ENCODE measurements at regions not wholly inside any gene's neighbourhood (a gene's known extent, or its start where the extent isn't known, plus 50 kb on each side); places are given as distances from the start of the nearest gene placed in this dataset.

- Mint-ChIP-seq H3K4me1 (no peaks in the 10 kb centered on the region), H3K36me3 (ENCODE audit: low read depth) (no peaks in the 10 kb centered on the region), H3K9me3 (no peaks in the 10 kb centered on the region), H3K27me3 (peaks cover 22% of the 10 kb centered on the region), H3K27ac (no peak overlapping the region), H3K4me3 (no peak overlapping the region)
- intact Hi-C loops (cut with micrococcal nuclease) = no loop called here
- DNase-seq = no peak
Observed at GRCh38 chr2:39608686-39609441, 56.9 kb upstream of the TMEM178A start.

GRCh38 chr2:39609917-39610316 lies 55.8 kb upstream of the TMEM178A start:
- Mint-ChIP-seq H3K36me3 (ENCODE audit: low read depth) (no peaks in the 10 kb centered on the region), H3K27me3 (peaks cover 28% of the 10 kb centered on the region), H3K27ac (no peak overlapping the region), H3K9me3 (no peaks in the 10 kb centered on the region), H3K4me1 (no peaks in the 10 kb centered on the region), H3K4me3 (no peak overlapping the region)
- DNase-seq = no peak
- intact Hi-C loops (cut with micrococcal nuclease) = no loop called here

- H3K9me3 Mint-ChIP-seq = no peaks in the 10 kb centered on the region
- intact Hi-C loops (cut with micrococcal nuclease) = no loop called here
- peaks cover 2% of the 10 kb centered on the region for H3K4me1 Mint-ChIP-seq
- H3K4me3 Mint-ChIP-seq = no peak overlapping the region
- H3K27me3 Mint-ChIP-seq = peaks cover 45% of the 10 kb centered on the region
- no peaks in the 10 kb centered on the region for H3K36me3 Mint-ChIP-seq (ENCODE audit: low read depth)
- no peak for DNase-seq
- H3K27ac Mint-ChIP-seq = no peak overlapping the region
Observed at GRCh38 chr2:39615675-39616074, 50.0 kb upstream of the TMEM178A start.

All from activated CD4-positive, alpha-beta T cell treated with anti-CD3 and anti-CD28 coated beads, Interleukin-2, amount 10 ng/mL, durations not matched to agents 24 days and 14 days (primary cell).